ENCODE measurements at regions not wholly inside any gene's neighbourhood (a gene's known extent, or its start where the extent isn't known, plus 50 kb on each side); places are given as distances from the start of the nearest gene placed in this dataset.

DNA sequence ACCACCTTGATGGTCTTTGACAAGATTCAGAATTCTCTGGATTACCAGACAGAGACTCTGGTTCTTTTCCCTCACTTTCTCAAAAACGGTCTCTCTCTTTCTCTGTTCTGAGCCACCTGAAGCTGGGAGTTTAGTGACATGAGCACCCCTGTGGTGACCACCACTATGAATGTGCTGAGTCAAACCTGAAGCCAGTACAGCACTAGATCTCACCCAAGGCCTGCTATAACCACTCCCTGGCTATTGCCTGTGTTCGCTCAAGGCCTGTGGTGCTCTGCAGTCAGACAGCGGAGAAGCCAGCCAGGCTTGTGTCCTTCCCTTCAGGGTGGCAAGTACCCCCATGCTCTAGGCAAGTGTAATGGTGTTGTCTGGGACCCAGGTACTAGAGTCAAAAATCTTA, 828.9 kb upstream of the NXPH2 start:
- TF ChIP-seq, protein P1, sequence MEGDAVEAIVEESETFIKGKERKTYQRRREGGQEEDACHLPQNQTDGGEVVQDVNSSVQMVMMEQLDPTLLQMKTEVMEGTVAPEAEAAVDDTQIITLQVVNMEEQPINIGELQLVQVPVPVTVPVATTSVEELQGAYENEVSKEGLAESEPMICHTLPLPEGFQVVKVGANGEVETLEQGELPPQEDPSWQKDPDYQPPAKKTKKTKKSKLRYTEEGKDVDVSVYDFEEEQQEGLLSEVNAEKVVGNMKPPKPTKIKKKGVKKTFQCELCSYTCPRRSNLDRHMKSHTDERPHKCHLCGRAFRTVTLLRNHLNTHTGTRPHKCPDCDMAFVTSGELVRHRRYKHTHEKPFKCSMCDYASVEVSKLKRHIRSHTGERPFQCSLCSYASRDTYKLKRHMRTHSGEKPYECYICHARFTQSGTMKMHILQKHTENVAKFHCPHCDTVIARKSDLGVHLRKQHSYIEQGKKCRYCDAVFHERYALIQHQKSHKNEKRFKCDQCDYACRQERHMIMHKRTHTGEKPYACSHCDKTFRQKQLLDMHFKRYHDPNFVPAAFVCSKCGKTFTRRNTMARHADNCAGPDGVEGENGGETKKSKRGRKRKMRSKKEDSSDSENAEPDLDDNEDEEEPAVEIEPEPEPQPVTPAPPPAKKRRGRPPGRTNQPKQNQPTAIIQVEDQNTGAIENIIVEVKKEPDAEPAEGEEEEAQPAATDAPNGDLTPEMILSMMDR (conservative IDR thresholded peaks at IDR 0.05; ENCODE audit: low read length): no peak
- TF ChIP-seq EZH2phosphoT487 (IDR thresholded peaks at IDR 0.05; ENCODE audit: borderline replicate concordance): no peak
